ENCODE measurements at regions not wholly inside any gene's neighbourhood (a gene's known extent, or its start where the extent isn't known, plus 50 kb on each side); places are given as distances from the start of the nearest gene placed in this dataset.

GRCh38 chr16:5488581-5488980 lies 391.0 kb upstream of the EEF2KMT start (continued):
- TF ChIP-seq, protein P1, sequence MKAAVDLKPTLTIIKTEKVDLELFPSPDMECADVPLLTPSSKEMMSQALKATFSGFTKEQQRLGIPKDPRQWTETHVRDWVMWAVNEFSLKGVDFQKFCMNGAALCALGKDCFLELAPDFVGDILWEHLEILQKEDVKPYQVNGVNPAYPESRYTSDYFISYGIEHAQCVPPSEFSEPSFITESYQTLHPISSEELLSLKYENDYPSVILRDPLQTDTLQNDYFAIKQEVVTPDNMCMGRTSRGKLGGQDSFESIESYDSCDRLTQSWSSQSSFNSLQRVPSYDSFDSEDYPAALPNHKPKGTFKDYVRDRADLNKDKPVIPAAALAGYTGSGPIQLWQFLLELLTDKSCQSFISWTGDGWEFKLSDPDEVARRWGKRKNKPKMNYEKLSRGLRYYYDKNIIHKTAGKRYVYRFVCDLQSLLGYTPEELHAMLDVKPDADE (IDR thresholded peaks at IDR 0.05): no peak
- TF ChIP-seq CREB1 (CRISPR knock-in tag; IDR thresholded peaks at IDR 0.05; ENCODE audit: low read depth) (no peak), CTCF (conservative IDR thresholded peaks at IDR 0.05; ENCODE audit: low read depth in 2 of 2) (no peak), ZNF331 (CRISPR knock-in tag; IDR thresholded peaks at IDR 0.05; ENCODE audit: low read depth) (no peak), JUNB (IDR thresholded peaks at IDR 0.05; ENCODE audit: unreplicated experiment) (no peak)

GRCh38 chr16:5487728-5488127 lies 390.1 kb upstream of the EEF2KMT start:
- peaks cover 4% of the 10 kb centered on the region; the same call in 2 of the 3 replicates for H3K4me1 Mint-ChIP-seq
- ATAC-seq (no peak), DNase-seq (ENCODE audit: low spot score) (no peak)
- no peaks in the 10 kb centered on the region for H3K36me3 Mint-ChIP-seq (ENCODE audit: low read depth)
- H3K9me3 Mint-ChIP-seq: no peaks in the 10 kb centered on the region
- H3F3A ChIP-seq (replicated peaks; ENCODE audit: low read depth): no peaks in the 10 kb centered on the region
- no peak overlapping the region for H3K27ac ChIP-seq (ENCODE audit: low read depth)
- no peak overlapping the region for H3K27ac Mint-ChIP-seq
- no peaks in the 10 kb centered on the region for H3K27me3 ChIP-seq (ENCODE audit: insufficient read depth)
- H3K36me3 ChIP-seq (ENCODE audit: insufficient read depth): no peaks in the 10 kb centered on the region
- no peaks in the 10 kb centered on the region; the same call in 1 of the 2 replicates for H3K4me1 ChIP-seq (ENCODE audit: insufficient read depth)
- H3K4me2 ChIP-seq: no peak overlapping the region
- H2AFZ ChIP-seq: no peak overlapping the region
- no peak overlapping the region for H3K4me3 ChIP-seq
- peaks cover 2% of the 10 kb centered on the region for H3K27me3 Mint-ChIP-seq (ENCODE audit: insufficient read depth, low read depth, poor library complexity)
- H3K4me3 Mint-ChIP-seq: no peak overlapping the region
- no peaks in the 10 kb centered on the region for H3K79me2 ChIP-seq (replicated peaks; ENCODE audit: insufficient read depth)
- H3K9me2 ChIP-seq (ENCODE audit: insufficient read depth): 0 out of 2 replicates have a peak, but pooled peaks cover 8% of the 10 kb centered on the region
- no peaks in the 10 kb centered on the region for H4K20me1 ChIP-seq (replicated peaks; ENCODE audit: insufficient read depth)
- TF ChIP-seq EZH2 (IDR thresholded peaks at IDR 0.05; ENCODE audit: low read depth, unreplicated experiment) (no peak), POLR2AphosphoS5 (IDR thresholded peaks at IDR 0.05; ENCODE audit: low read depth) (no peak), NANOG (IDR thresholded peaks at IDR 0.05; ENCODE audit: borderline replicate concordance) (no peak), STAT1 (IDR thresholded peaks at IDR 0.05; ENCODE audit: unreplicated experiment) (no peak), ZNF331 (CRISPR knock-in tag; IDR thresholded peaks at IDR 0.05; ENCODE audit: low read depth) (no peak), CTCF (conservative IDR thresholded peaks at IDR 0.05; ENCODE audit: low read depth in 2 of 2) (no peak), JUNB (IDR thresholded peaks at IDR 0.05; ENCODE audit: unreplicated experiment) (no peak), CREB1 (CRISPR knock-in tag; IDR thresholded peaks at IDR 0.05; ENCODE audit: low read depth) (no peak)
- TF ChIP-seq, protein P2, sequence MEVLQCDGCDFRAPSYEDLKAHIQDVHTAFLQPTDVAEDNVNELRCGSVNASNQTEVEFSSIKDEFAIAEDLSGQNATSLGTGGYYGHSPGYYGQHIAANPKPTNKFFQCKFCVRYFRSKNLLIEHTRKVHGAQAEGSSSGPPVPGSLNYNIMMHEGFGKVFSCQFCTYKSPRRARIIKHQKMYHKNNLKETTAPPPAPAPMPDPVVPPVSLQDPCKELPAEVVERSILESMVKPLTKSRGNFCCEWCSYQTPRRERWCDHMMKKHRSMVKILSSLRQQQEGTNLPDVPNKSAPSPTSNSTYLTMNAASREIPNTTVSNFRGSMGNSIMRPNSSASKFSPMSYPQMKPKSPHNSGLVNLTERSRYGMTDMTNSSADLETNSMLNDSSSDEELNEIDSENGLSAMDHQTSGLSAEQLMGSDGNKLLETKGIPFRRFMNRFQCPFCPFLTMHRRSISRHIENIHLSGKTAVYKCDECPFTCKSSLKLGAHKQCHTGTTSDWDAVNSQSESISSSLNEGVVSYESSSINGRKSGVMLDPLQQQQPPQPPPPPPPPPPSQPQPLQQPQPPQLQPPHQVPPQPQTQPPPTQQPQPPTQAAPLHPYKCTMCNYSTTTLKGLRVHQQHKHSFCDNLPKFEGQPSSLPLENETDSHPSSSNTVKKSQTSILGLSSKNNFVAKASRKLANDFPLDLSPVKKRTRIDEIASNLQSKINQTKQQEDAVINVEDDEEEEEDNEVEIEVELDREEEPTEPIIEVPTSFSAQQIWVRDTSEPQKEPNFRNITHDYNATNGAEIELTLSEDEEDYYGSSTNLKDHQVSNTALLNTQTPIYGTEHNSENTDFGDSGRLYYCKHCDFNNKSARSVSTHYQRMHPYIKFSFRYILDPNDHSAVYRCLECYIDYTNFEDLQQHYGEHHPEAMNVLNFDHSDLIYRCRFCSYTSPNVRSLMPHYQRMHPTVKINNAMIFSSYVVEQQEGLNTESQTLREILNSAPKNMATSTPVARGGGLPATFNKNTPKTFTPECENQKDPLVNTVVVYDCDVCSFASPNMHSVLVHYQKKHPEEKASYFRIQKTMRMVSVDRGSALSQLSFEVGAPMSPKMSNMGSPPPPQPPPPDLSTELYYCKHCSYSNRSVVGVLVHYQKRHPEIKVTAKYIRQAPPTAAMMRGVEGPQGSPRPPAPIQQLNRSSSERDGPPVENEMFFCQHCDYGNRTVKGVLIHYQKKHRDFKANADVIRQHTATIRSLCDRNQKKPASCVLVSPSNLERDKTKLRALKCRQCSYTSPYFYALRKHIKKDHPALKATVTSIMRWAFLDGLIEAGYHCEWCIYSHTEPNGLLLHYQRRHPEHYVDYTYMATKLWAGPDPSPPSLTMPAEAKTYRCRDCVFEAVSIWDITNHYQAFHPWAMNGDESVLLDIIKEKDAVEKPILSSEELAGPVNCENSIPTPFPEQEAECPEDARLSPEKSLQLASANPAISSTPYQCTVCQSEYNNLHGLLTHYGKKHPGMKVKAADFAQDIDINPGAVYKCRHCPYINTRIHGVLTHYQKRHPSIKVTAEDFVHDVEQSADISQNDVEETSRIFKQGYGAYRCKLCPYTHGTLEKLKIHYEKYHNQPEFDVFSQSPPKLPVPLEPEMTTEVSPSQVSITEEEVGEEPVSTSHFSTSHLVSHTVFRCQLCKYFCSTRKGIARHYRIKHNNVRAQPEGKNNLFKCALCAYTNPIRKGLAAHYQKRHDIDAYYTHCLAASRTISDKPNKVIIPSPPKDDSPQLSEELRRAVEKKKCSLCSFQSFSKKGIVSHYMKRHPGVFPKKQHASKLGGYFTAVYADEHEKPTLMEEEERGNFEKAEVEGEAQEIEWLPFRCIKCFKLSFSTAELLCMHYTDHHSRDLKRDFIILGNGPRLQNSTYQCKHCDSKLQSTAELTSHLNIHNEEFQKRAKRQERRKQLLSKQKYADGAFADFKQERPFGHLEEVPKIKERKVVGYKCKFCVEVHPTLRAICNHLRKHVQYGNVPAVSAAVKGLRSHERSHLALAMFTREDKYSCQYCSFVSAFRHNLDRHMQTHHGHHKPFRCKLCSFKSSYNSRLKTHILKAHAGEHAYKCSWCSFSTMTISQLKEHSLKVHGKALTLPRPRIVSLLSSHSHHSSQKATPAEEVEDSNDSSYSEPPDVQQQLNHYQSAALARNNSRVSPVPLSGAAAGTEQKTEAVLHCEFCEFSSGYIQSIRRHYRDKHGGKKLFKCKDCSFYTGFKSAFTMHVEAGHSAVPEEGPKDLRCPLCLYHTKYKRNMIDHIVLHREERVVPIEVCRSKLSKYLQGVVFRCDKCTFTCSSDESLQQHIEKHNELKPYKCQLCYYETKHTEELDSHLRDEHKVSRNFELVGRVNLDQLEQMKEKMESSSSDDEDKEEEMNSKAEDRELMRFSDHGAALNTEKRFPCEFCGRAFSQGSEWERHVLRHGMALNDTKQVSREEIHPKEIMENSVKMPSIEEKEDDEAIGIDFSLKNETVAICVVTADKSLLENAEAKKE (CRISPR knock-in tag; IDR thresholded peaks at IDR 0.05): no peak
- TF ChIP-seq, protein P1 (IDR thresholded peaks at IDR 0.05): no peak
